Kidney (tissue), 13 donors: ENCODE measurements at regions not wholly inside any gene's neighbourhood (a gene's known extent, or its start where the extent isn't known, plus 50 kb on each side); places are given as distances from the start of the nearest gene placed in this dataset.
"Not testable (repeated sequence)": the region's sequence is repeated elsewhere in the genome, so short reads cannot be mapped to it uniquely, and the experiment has no call there.

ENCODE experiments used
- DNase-seq, 5 donors: peaks; one replicate each; pipeline ENCODE4 v3.0.0-alpha.2; 2013 to 2020
- FAIRE-seq: peaks from 2 replicates; lab custom pipeline; 2012; peaks lifted over from hg19 to GRCh38; lab: Jason Lieb, UNC
- H3K27ac ChIP-seq, 2 donors: one replicate each; pipeline ENCODE4 v1.7.0; 2013; ENCODE audit warnings: low read depth in 2 of 2, low read length in 2 of 2, inconsistent platforms in 1 of 2
- H3K27me3 ChIP-seq: one replicate; pipeline ENCODE4 v1.7.1; 2013; ENCODE audit warnings: low read length, inconsistent platforms; ENCODE audit not compliant: control insufficient read depth, insufficient read depth
- H3K36me3 ChIP-seq, 3 donors: one replicate each; pipeline versions ENCODE4 v1.7.0 to v1.7.1; 2013; ENCODE audit warnings: low read length in 3 of 3, control low read depth in 1 of 3, inconsistent platforms in 1 of 3; ENCODE audit not compliant: insufficient read depth in 3 of 3, control insufficient read depth in 2 of 3
- H3K4me1 ChIP-seq, 3 donors: one replicate each; pipeline versions ENCODE4 v1.7.0 to v1.7.1; 2013; ENCODE audit warnings: low read length in 3 of 3, inconsistent platforms in 1 of 3, low read depth in 1 of 3; ENCODE audit not compliant: control insufficient read depth in 2 of 3, insufficient read depth in 2 of 3
- H3K4me3 ChIP-seq, 3 donors: one replicate each; pipeline versions ENCODE4 v1.7.0 to v1.8.1; 2013; ENCODE audit warnings: low read length in 3 of 3, control low read depth in 1 of 3, inconsistent platforms in 1 of 3
- H3K9ac ChIP-seq, 3 donors: one replicate each; pipeline versions ENCODE4 v1.7.0 to v1.7.1; 2013; ENCODE audit warnings: low read length in 3 of 3, control low read depth in 1 of 3, inconsistent platforms in 1 of 3
- H3K9me3 ChIP-seq, 3 donors: one replicate each; pipeline versions ENCODE4 v1.7.0 to v1.7.1; 2013; ENCODE audit warnings: low read length in 3 of 3, control low read depth in 1 of 3, inconsistent platforms in 1 of 3; ENCODE audit not compliant: control insufficient read depth in 2 of 3, insufficient read depth in 1 of 3
- CTCF ChIP-seq: IDR thresholded peaks from 3 replicates; pipeline ENCODE4 v1.5.1; 2012; ENCODE audit warnings: mild to moderate bottlenecking, moderate library complexity, borderline replicate concordance; ENCODE audit not compliant: insufficient read depth; ENCODE audit errors: extremely low read depth
- intact Hi-C: fragments of 100-400 bp; cut with DNase I; formaldehyde crosslinking; loops from one replicate; pipeline ENCODE4 v1.11.1; 2022
- donor health status: control.
- donor health status: control.
- donor health status: control.
- donor health status: control.
- donor health status: control.
- donor health status: DM: yes; HTN: yes; CAD: no.
- donor health status: Normal renal cell carcinoma (clear cell type).

GRCh38 chr2:242015108-242016065, 145.9 kb downstream of the RTP5 start:
- Histone ChIP-seq H3K4me3 (no peak overlapping the region), H3K36me3 (no peaks in the 10 kb centered on the region), H3K4me1 (no peaks in the 10 kb centered on the region), H3K9me3 (no peaks in the 10 kb centered on the region), H3K27ac (no peak overlapping the region), H3K9ac (no peak overlapping the region), H3K27me3 (no peaks in the 10 kb centered on the region)
- no peak for DNase-seq
- no peak for FAIRE-seq
- intact Hi-C loops = no loop called here
- no peak for TF ChIP-seq CTCF

GRCh38 chr2:242017086-242017485, 147.6 kb downstream of the RTP5 start:
- Histone ChIP-seq H3K9me3 (no peaks in the 10 kb centered on the region), H3K36me3 (no peaks in the 10 kb centered on the region), H3K4me1 (no peaks in the 10 kb centered on the region), H3K27ac (no peak overlapping the region), H3K27me3 (no peaks in the 10 kb centered on the region), H3K4me3 (no peak overlapping the region), H3K9ac (no peak overlapping the region)
- intact Hi-C loops = no loop called here
- TF ChIP-seq CTCF = no peak
- FAIRE-seq (no peak), DNase-seq (no peak)

GRCh38 chr2:242018416-242018815, 148.9 kb downstream of the RTP5 start:
- H3K27ac ChIP-seq, H3K9ac ChIP-seq, H3K4me3 ChIP-seq, H3K9me3 ChIP-seq, H3K27me3 ChIP-seq, H3K36me3 ChIP-seq, DNase-seq, intact Hi-C loops, H3K4me1 ChIP-seq, FAIRE-seq: not testable (repeated sequence)

GRCh38 chr2:242019344-242019743, 149.8 kb downstream of the RTP5 start:
- intact Hi-C loops = no loop called here
- DNase-seq (peak in 1 of 5 donors; percentile 55), FAIRE-seq (no peak)
- no peaks in the 10 kb centered on the region for H3K36me3 ChIP-seq
- no peak overlapping the region for H3K27ac ChIP-seq
- no peak overlapping the region for H3K4me3 ChIP-seq
- no peaks in the 10 kb centered on the region for H3K9me3 ChIP-seq
- no peaks in the 10 kb centered on the region for H3K4me1 ChIP-seq
- H3K27me3 ChIP-seq = no peaks in the 10 kb centered on the region
- H3K9ac ChIP-seq = no peak overlapping the region
- no peak for TF ChIP-seq CTCF
